Neuronal stem cell (in vitro differentiated cells): ENCODE measurements at regions not wholly inside any gene's neighbourhood (a gene's known extent, or its start where the extent isn't known, plus 50 kb on each side); places are given as distances from the start of the nearest gene placed in this dataset.

ENCODE experiments used
- DNase-seq: peaks from one replicate; pipeline ENCODE4 v3.0.0-alpha.2; 2013; ENCODE audit warnings: low spot score
- H2AFZ ChIP-seq: one replicate; pipeline ENCODE4 v1.6.1; 2013; ENCODE audit warnings: mild to moderate bottlenecking, low read length, inconsistent platforms
- H2AK5ac ChIP-seq: 2 replicates; pipeline ENCODE4 v1.6.1; 2013; ENCODE audit warnings: low read depth, mild to moderate bottlenecking, inconsistent platforms, low read length, moderate library complexity, mixed read lengths
- H2BK120ac ChIP-seq: 2 replicates; pipeline ENCODE4 v1.6.1; 2013; ENCODE audit warnings: low read depth, mild to moderate bottlenecking, inconsistent platforms, low read length, moderate library complexity, mixed read lengths
- H2BK12ac ChIP-seq: one replicate; pipeline ENCODE4 v1.6.1; 2013; ENCODE audit warnings: low read length, inconsistent platforms
- H2BK15ac ChIP-seq: 2 replicates; pipeline ENCODE4 v1.6.1; 2013; ENCODE audit warnings: mild to moderate bottlenecking, low read length, inconsistent platforms, mixed read lengths
- H2BK5ac ChIP-seq: one replicate; pipeline ENCODE4 v1.6.1; 2013; ENCODE audit warnings: inconsistent platforms, mild to moderate bottlenecking, low read length, moderate library complexity
- H3K14ac ChIP-seq: one replicate; pipeline ENCODE4 v1.6.1; 2013; ENCODE audit warnings: low read length, inconsistent platforms
- H3K18ac ChIP-seq: 2 replicates; pipeline ENCODE4 v1.6.1; 2013; ENCODE audit warnings: low read length, inconsistent platforms
- H3K23ac ChIP-seq: 2 replicates; pipeline ENCODE4 v1.6.1; 2013; ENCODE audit warnings: low read depth, mild to moderate bottlenecking, mixed read lengths, low read length, inconsistent platforms; ENCODE audit not compliant: poor library complexity
- H3K27ac ChIP-seq: replicated peaks from 3 replicates; pipeline ENCODE4 v1.5.1; 2013; ENCODE audit warnings: low read length, inconsistent platforms
- H3K27me3 ChIP-seq, 3 experiments: 2 replicates each; pipeline ENCODE4 v1.6.1; 2013; ENCODE audit warnings: low read length in 3 of 3, mild to moderate bottlenecking in 2 of 3, inconsistent platforms in 1 of 3, low read depth in 1 of 3, mixed read lengths in 1 of 3, moderate library complexity in 1 of 3; ENCODE audit not compliant: control insufficient read depth in 3 of 3, insufficient read depth in 3 of 3
- H3K36me3 ChIP-seq, 2 donors: replicated peaks in 1 of 2; 2 replicates each; pipeline ENCODE4 v1.6.1; 2013; ENCODE audit warnings: low read length in 2 of 2; ENCODE audit not compliant: control insufficient read depth in 2 of 2, insufficient read depth in 2 of 2
- H3K4ac ChIP-seq: 2 replicates; pipeline ENCODE4 v1.6.1; 2013; ENCODE audit warnings: inconsistent platforms, mild to moderate bottlenecking, low read length, moderate library complexity
- H3K4me1 ChIP-seq, 2 donors: 1 replicate in 1 of 2; 2 replicates in 1 of 2; pipeline ENCODE4 v1.6.1; 2013; ENCODE audit warnings: low read length in 2 of 2, low read depth in 1 of 2; ENCODE audit not compliant: control insufficient read depth in 2 of 2, insufficient read depth in 1 of 2
- H3K4me2 ChIP-seq: one replicate; pipeline ENCODE4 v1.6.1; 2013; ENCODE audit warnings: mild to moderate bottlenecking, low read length, inconsistent platforms; ENCODE audit not compliant: insufficient read depth, poor library complexity, severe bottlenecking
- H3K4me3 ChIP-seq, 2 donors: 2 replicates each; pipeline ENCODE4 v1.5.1; 2013; ENCODE audit warnings: low read length in 2 of 2, mild to moderate bottlenecking in 2 of 2, inconsistent platforms in 1 of 2, moderate library complexity in 1 of 2
- H3K79me1 ChIP-seq: one replicate; pipeline ENCODE4 v1.6.1; 2013; ENCODE audit warnings: low read depth, mild to moderate bottlenecking, inconsistent platforms, low read length, moderate library complexity
- H3K9ac ChIP-seq: one replicate; pipeline ENCODE4 v1.6.1; 2013; ENCODE audit warnings: mild to moderate bottlenecking, low read depth, low read length, inconsistent platforms; ENCODE audit not compliant: poor library complexity
- H3K9me3 ChIP-seq, 2 donors: replicated peaks in 1 of 2; 2 replicates each; pipeline versions ENCODE3 to v1.6.1; 2013; ENCODE audit warnings: low read length in 2 of 2, mild to moderate bottlenecking in 2 of 2, inconsistent platforms in 1 of 2, low read depth in 1 of 2, mixed read lengths in 1 of 2, moderate library complexity in 1 of 2; ENCODE audit not compliant: control insufficient read depth in 2 of 2, insufficient read depth in 1 of 2
- H4K8ac ChIP-seq: one replicate; pipeline ENCODE4 v1.6.1; 2013; ENCODE audit warnings: low read depth, mild to moderate bottlenecking, inconsistent platforms, low read length, moderate library complexity
- H4K91ac ChIP-seq: one replicate; pipeline ENCODE4 v1.6.1; 2013; ENCODE audit warnings: low read length, low read depth, mild to moderate bottlenecking, inconsistent platforms; ENCODE audit not compliant: poor library complexity
- WGBS, 2 donors: extraction: QIAGEN DNeasy Blood & Tissue Kit; methylation state at CpG; one replicate each; pipeline ENCODE4 v1.1.7; 2013; ENCODE audit warnings: missing lambda C conversion rate in 2 of 2, mixed read lengths in 1 of 2; ENCODE audit not compliant: insufficient read length in 2 of 2, insufficient replicate concordance in 1 of 2; ENCODE audit errors: extremely low coverage in 2 of 2; 5-methylcytosine and 5-hydroxymethylcytosine counted together

DNA sequence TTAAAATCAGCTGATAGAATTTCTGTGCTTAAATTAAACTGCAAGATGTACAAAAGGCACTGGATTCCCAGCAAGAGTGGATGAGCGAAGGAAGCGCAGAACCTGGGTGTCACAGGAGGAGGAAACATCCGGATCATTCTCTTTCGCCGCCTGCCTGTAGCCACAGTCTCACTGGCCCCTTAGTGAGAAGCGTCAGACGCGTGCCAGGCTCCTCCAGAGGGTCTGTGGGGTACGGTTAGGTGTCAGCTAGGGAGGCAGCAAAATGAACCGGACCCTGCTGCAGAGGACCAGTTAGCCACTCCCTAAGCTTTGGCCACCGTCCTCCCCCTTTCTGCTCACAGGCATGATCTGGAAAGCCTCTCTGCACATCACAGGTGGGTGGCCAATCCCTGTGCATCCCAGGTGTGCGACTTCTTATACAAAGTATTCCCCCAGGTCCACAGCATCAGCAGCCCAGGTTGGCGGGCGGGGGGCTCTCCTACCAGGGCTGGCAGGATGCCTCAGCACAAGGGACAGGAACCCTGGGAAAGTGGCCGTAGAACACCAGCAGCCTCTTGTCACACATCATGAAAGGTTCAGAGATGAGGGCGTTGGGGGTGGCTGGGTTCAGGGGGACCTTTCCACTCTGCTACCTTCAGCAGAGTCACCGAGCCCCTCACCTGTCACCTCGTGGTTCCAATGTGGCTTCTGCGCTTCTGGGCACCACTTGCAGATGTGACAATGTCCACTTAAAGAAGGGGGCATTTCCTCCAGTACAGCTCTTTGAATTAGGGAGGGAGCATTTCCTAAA lies 61.1 kb upstream of the SLC66A3 start:
- peak overlapping the region; percentile 19 for H2BK15ac ChIP-seq
- H3K27ac ChIP-seq = no peak overlapping the region
- no peak overlapping the region for H4K91ac ChIP-seq
- H2BK5ac ChIP-seq = no peak overlapping the region
- H3K4me2 ChIP-seq = no peak overlapping the region
- H4K8ac ChIP-seq = no peak overlapping the region
- H3K79me1 ChIP-seq = no peaks in the 10 kb centered on the region
- DNase-seq = no peak
- H3K36me3 ChIP-seq = no peaks in the 10 kb centered on the region
- peak overlapping the region; percentile 67 for H2AFZ ChIP-seq
- H3K14ac ChIP-seq = no peak overlapping the region
- peak overlapping the region; percentile 73 for H2BK12ac ChIP-seq
- no peak overlapping the region for H2BK120ac ChIP-seq
- WGBS, 2 donors = no CpG with 5 or more reads among the region's 19 CpGs
- no peaks in the 10 kb centered on the region for H3K9me3 ChIP-seq
- H3K18ac ChIP-seq = no peak overlapping the region
- no peak overlapping the region for H3K23ac ChIP-seq
- no peak overlapping the region for H2AK5ac ChIP-seq
- peaks cover 0 to 4% of the 10 kb centered on the region in 2 donors for H3K4me1 ChIP-seq
- H3K9ac ChIP-seq = no peak overlapping the region
- no peak overlapping the region for H3K4ac ChIP-seq
- peaks cover 0 to 8% (median 0%) of the 10 kb centered on the region in 3 experiments for H3K27me3 ChIP-seq
- H3K4me3 ChIP-seq = no peak overlapping the region

DNA sequence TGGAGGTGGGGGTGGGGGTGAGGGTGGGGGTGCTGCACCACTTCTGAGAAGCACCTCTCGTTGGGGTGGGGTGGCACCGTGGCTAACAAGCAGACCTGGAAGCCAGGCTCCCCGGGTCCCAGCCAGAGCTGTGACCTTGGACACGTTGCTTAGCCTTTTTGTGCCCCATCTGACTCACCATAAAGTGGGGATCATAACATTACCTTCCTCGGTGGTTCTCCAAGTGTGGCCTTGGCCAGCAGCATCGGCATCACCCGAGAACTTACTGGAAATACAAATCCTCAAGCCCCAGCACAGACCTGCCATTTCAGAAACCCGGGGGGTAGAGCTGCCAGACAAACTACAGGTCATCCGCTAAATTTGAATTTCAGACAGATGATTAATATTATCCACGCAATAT lies 58.7 kb upstream of the SLC66A3 start:
- Histone ChIP-seq H3K4me3 (no peak overlapping the region), H2BK12ac (no peak overlapping the region), H2AK5ac (no peak overlapping the region), H3K9ac (no peak overlapping the region), H3K4me1 (peaks cover 0 to 7% of the 10 kb centered on the region in 2 donors), H2BK15ac (no peak overlapping the region), H3K18ac (no peak overlapping the region), H2BK120ac (no peak overlapping the region), H2AFZ (no peak overlapping the region), H3K27me3 (peaks cover 0 to 8% (median 0%) of the 10 kb centered on the region in 3 experiments), H3K9me3 (no peaks in the 10 kb centered on the region), H3K36me3 (no peaks in the 10 kb centered on the region), H3K4me2 (no peak overlapping the region), H3K4ac (no peak overlapping the region), H4K91ac (no peak overlapping the region), H4K8ac (no peak overlapping the region), H3K27ac (no peak overlapping the region), H3K14ac (no peak overlapping the region), H2BK5ac (no peak overlapping the region), H3K79me1 (no peaks in the 10 kb centered on the region), H3K23ac (no peak overlapping the region)
- WGBS, 2 donors = no CpG with 5 or more reads among the region's 10 CpGs
- DNase-seq = no peak

DNA sequence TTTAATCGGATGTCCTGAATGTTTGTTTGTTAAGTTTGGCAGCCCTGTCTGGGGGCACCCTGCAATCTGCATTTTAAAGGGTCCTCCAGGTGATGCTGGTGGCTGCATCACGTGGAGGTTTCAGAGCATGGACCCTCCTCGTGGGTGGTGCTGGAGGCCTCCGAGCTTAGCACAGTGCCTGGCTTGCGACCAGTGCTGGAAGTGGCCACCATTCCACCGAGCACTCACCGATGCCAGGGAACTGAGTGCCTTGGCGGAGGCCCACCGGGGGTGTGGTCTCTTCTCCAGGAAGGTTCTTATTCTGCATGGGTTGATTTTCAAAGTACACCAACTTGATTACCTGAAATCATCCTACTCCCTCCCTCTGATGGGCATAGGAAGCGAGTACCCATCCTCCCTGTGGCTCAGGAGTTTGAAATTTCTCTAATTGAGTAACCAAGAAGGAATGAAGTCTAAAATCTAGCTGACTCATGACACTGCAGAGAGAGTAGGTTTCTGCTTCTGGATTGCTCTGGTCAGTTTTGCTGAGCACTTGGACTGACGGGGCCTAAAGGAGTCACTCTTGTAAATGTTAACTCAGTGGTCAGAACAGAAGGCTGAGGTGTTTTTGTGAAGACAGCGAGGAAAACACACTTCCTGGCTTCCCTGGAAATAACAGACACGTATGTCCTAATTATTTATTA lies 58.1 kb upstream of the SLC66A3 start:
- no peak overlapping the region for H4K8ac ChIP-seq
- no peak overlapping the region for H3K4me3 ChIP-seq
- H2BK15ac ChIP-seq = no peak overlapping the region
- H2BK5ac ChIP-seq = no peak overlapping the region
- H3K9me3 ChIP-seq = no peaks in the 10 kb centered on the region
- H4K91ac ChIP-seq = no peak overlapping the region
- no peak overlapping the region for H2BK120ac ChIP-seq
- H3K4ac ChIP-seq = no peak overlapping the region
- H3K4me2 ChIP-seq = no peak overlapping the region
- H2BK12ac ChIP-seq = no peak overlapping the region
- H3K9ac ChIP-seq = no peak overlapping the region
- no peaks in the 10 kb centered on the region for H3K36me3 ChIP-seq
- no peak overlapping the region for H2AK5ac ChIP-seq
- no peak overlapping the region for H2AFZ ChIP-seq
- peaks cover 0 to 14% (median 0%) of the 10 kb centered on the region in 3 experiments for H3K27me3 ChIP-seq
- H3K79me1 ChIP-seq = no peaks in the 10 kb centered on the region
- H3K4me1 ChIP-seq = peaks cover 0 to 8% of the 10 kb centered on the region in 2 donors
- H3K27ac ChIP-seq = no peak overlapping the region
- H3K23ac ChIP-seq = no peak overlapping the region
- H3K18ac ChIP-seq = no peak overlapping the region
- no peak for DNase-seq
- H3K14ac ChIP-seq = no peak overlapping the region
- no CpG with 5 or more reads among the region's 13 CpGs for WGBS, 2 donors

DNA sequence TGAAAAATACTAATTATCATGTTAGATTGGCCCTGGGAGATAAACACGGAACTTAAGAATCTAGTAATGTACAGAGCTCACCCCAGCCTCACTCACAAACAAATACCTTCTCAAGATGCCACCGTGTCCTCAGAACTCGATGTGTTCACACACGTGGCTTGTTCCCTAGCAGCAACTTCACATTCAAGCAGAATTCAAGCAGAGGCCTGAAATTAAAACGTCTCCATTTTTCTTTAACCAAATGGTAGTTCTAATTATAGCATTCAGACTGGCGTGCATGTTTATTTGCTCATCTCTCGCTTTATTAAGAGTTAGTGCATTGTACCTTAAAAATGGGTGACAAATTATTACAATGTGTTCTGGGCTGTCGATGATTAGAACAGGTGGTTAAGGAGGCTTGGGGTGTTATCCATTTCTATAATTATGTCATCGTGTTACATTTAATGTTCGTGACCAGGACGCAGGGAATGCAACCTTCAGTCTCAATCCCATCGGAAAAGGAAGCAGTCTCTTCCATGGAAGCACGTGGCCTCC lies 57.3 kb upstream of the SLC66A3 start:
- H3K14ac ChIP-seq = no peak overlapping the region
- H3K27me3 ChIP-seq = peaks cover 0 to 13% (median 0%) of the 10 kb centered on the region in 3 experiments
- no CpG with 5 or more reads among the region's 13 CpGs for WGBS, 2 donors

More for the DNA sequence above, 57.3 kb upstream of the SLC66A3 start:
- H4K8ac ChIP-seq = no peak overlapping the region
- H3K4me1 ChIP-seq = peaks cover 0 to 4% of the 10 kb centered on the region in 2 donors
- H3K4ac ChIP-seq = no peak overlapping the region
- H3K4me3 ChIP-seq = no peak overlapping the region
- H2BK15ac ChIP-seq = no peak overlapping the region
- H2BK120ac ChIP-seq = no peak overlapping the region
- no peak overlapping the region for H3K4me2 ChIP-seq
- no peak overlapping the region for H3K18ac ChIP-seq
- H2AK5ac ChIP-seq = no peak overlapping the region
- no peaks in the 10 kb centered on the region for H3K9me3 ChIP-seq
- H3K9ac ChIP-seq = no peak overlapping the region
- DNase-seq = no peak
- no peaks in the 10 kb centered on the region for H3K79me1 ChIP-seq
- no peak overlapping the region for H3K27ac ChIP-seq
- H2AFZ ChIP-seq = no peak overlapping the region
- no peak overlapping the region for H2BK5ac ChIP-seq
- no peak overlapping the region for H4K91ac ChIP-seq
- no peak overlapping the region for H3K23ac ChIP-seq
- no peak overlapping the region for H2BK12ac ChIP-seq
- H3K36me3 ChIP-seq = no peaks in the 10 kb centered on the region
